CD4-positive, alpha-beta memory T cell (primary cell): ENCODE measurements at regions not wholly inside any gene's neighbourhood (a gene's known extent, or its start where the extent isn't known, plus 50 kb on each side); places are given as distances from the start of the nearest gene placed in this dataset.

Experiments
- CTCF ChIA-PET: fragments of 350-600 bp; sonication (Branson Sonifier 250); formaldehyde crosslinking; loops from one replicate; lab custom pipeline; 2021; ENCODE audit warnings: inconsistent platforms; ENCODE audit not compliant: partially characterized antibody; lab: Charles Lee
- POLR2A ChIA-PET: fragments of 350-600 bp; sonication (Branson Sonifier 250); formaldehyde crosslinking; loops from one replicate; lab custom pipeline; 2021; ENCODE audit not compliant: partially characterized antibody; lab: Charles Lee
- DNase-seq, 5 donors: peaks; one replicate each; pipeline versions ENCODE4 v3.0.0 to v3.0.0-alpha.2; 2020 to 2022; ENCODE audit warnings: mixed read lengths in 1 of 5
- H3K27ac ChIP-seq: one replicate; pipeline ENCODE4 v1.7.0; 2013; ENCODE audit warnings: low read depth, low read length
- H3K27me3 ChIP-seq: 2 replicates; pipeline ENCODE4 v1.7.0; 2013; ENCODE audit warnings: mild to moderate bottlenecking, low read length, moderate library complexity; ENCODE audit not compliant: insufficient read depth
- H3K36me3 ChIP-seq: 2 replicates; pipeline ENCODE4 v1.7.0; 2013; ENCODE audit warnings: mild to moderate bottlenecking, low read length, moderate library complexity; ENCODE audit not compliant: insufficient read depth
- H3K4me1 ChIP-seq: 2 replicates; pipeline ENCODE4 v1.7.0; 2013; ENCODE audit warnings: mild to moderate bottlenecking, low read length, moderate library complexity; ENCODE audit not compliant: insufficient read depth
- H3K4me3 ChIP-seq, 2 donors: one replicate each; pipeline ENCODE4 v1.7.0; 2013; ENCODE audit warnings: low read length in 2 of 2, mild to moderate bottlenecking in 1 of 2
- H3K9me3 ChIP-seq, 2 donors: one replicate each; pipeline ENCODE4 v1.7.0; 2013; ENCODE audit warnings: low read length in 2 of 2, control low read depth in 1 of 2; ENCODE audit not compliant: control insufficient read depth in 1 of 2
- H3K27ac Mint-ChIP-seq, 7 donors: one replicate each; pipeline ENCODE4 v1.8.0; 2020 to 2021; ENCODE audit warnings: mixed read lengths in 7 of 7, mild to moderate bottlenecking in 6 of 7, inconsistent platforms in 3 of 7, moderate library complexity in 3 of 7
- H3K27me3 Mint-ChIP-seq, 2 donors: one replicate each; pipeline ENCODE4 v1.8.0; 2020 to 2021; ENCODE audit warnings: mixed read lengths in 2 of 2
- H3K36me3 Mint-ChIP-seq, 2 donors: one replicate each; pipeline ENCODE4 v1.8.0; 2020 to 2021; ENCODE audit warnings: mixed read lengths in 2 of 2, inconsistent platforms in 1 of 2, mild to moderate bottlenecking in 1 of 2
- H3K4me1 Mint-ChIP-seq, 4 donors: one replicate each; pipeline ENCODE4 v1.8.0; 2020 to 2021; ENCODE audit warnings: mixed read lengths in 4 of 4, mild to moderate bottlenecking in 1 of 4
- H3K4me3 Mint-ChIP-seq, 8 donors: one replicate each; pipeline ENCODE4 v1.8.0; 2020 to 2021; ENCODE audit warnings: mixed read lengths in 8 of 8, mild to moderate bottlenecking in 7 of 8, moderate library complexity in 6 of 8, inconsistent platforms in 3 of 8
- H3K9me3 Mint-ChIP-seq, 8 donors: one replicate each; pipeline ENCODE4 v1.8.0; 2020 to 2021; ENCODE audit warnings: mixed read lengths in 8 of 8, mild to moderate bottlenecking in 5 of 8, inconsistent platforms in 3 of 8, moderate library complexity in 1 of 8
- intact Hi-C: fragments of 100-400 bp; cut with micrococcal nuclease; formaldehyde crosslinking; loops from one replicate; pipeline ENCODE4 v1.15.1; 2023

GRCh38 chr4:13876131-13876530 lies 248.6 kb upstream of the BOD1L1 start:
- Histone ChIP-seq H3K9me3 (no peaks in the 10 kb centered on the region), H3K4me1 (no peaks in the 10 kb centered on the region), H3K27me3 (no peaks in the 10 kb centered on the region), H3K27ac (no peak overlapping the region), H3K4me3 (no peak overlapping the region), H3K36me3 (no peaks in the 10 kb centered on the region)
- H3K4me1 Mint-ChIP-seq = no peaks in the 10 kb centered on the region
- H3K4me3 Mint-ChIP-seq = no peak overlapping the region
- POLR2A ChIA-PET = no interaction called here
- CTCF ChIA-PET = no interaction called here
- H3K27me3 Mint-ChIP-seq = peaks cover 0 to 2% of the 10 kb centered on the region in 2 donors
- DNase-seq = no peak
- intact Hi-C loops = no loop called here
- H3K9me3 Mint-ChIP-seq = peaks cover 0 to 4% (median 0%) of the 10 kb centered on the region in 8 donors
- no peak overlapping the region for H3K27ac Mint-ChIP-seq
- no peaks in the 10 kb centered on the region for H3K36me3 Mint-ChIP-seq

- CTCF ChIA-PET = no interaction called here
- POLR2A ChIA-PET = no interaction called here
- H3K27me3 Mint-ChIP-seq = peaks cover 0 to 2% of the 10 kb centered on the region in 2 donors
- Histone ChIP-seq H3K27me3 (no peaks in the 10 kb centered on the region), H3K27ac (no peak overlapping the region), H3K36me3 (no peaks in the 10 kb centered on the region), H3K4me1 (no peaks in the 10 kb centered on the region), H3K9me3 (no peaks in the 10 kb centered on the region), H3K4me3 (no peak overlapping the region)
- no peak overlapping the region for H3K4me3 Mint-ChIP-seq
- H3K9me3 Mint-ChIP-seq = peaks cover 0 to 4% (median 0%) of the 10 kb centered on the region in 8 donors
- H3K36me3 Mint-ChIP-seq = no peaks in the 10 kb centered on the region
- no peak for DNase-seq
- intact Hi-C loops = no loop called here
- H3K27ac Mint-ChIP-seq = no peak overlapping the region
- H3K4me1 Mint-ChIP-seq = no peaks in the 10 kb centered on the region
These were observed 249.4 kb upstream of the BOD1L1 start for GRCh38 chr4:13876940-13877339.

GRCh38 chr4:13877626-13878025 lies 250.1 kb upstream of the BOD1L1 start:
- no peak overlapping the region for H3K4me3 Mint-ChIP-seq
- H3K4me3 ChIP-seq = no peak overlapping the region
- peaks cover 0 to 4% (median 0%) of the 10 kb centered on the region in 8 donors for H3K9me3 Mint-ChIP-seq
- H3K27me3 Mint-ChIP-seq = peaks cover 0 to 2% of the 10 kb centered on the region in 2 donors
- ChIA-PET CTCF (no interaction called here), POLR2A (no interaction called here)
- no peak overlapping the region for H3K27ac ChIP-seq
- no peak overlapping the region for H3K27ac Mint-ChIP-seq
- no peaks in the 10 kb centered on the region for H3K36me3 Mint-ChIP-seq
- H3K4me1 Mint-ChIP-seq = no peaks in the 10 kb centered on the region
- no peaks in the 10 kb centered on the region for H3K4me1 ChIP-seq
- H3K27me3 ChIP-seq = no peaks in the 10 kb centered on the region
- H3K36me3 ChIP-seq = no peaks in the 10 kb centered on the region
- intact Hi-C loops = no loop called here
- no peaks in the 10 kb centered on the region for H3K9me3 ChIP-seq
- DNase-seq = no peak

- no peaks in the 10 kb centered on the region for H3K27me3 ChIP-seq
- H3K4me3 ChIP-seq = no peak overlapping the region
- no peak for DNase-seq
- no peaks in the 10 kb centered on the region for H3K27me3 Mint-ChIP-seq
- H3K4me1 Mint-ChIP-seq = no peaks in the 10 kb centered on the region
- no peak overlapping the region for H3K27ac ChIP-seq
- peaks cover 0 to 4% (median 0%) of the 10 kb centered on the region in 8 donors for H3K9me3 Mint-ChIP-seq
- H3K9me3 ChIP-seq = no peaks in the 10 kb centered on the region
- no peaks in the 10 kb centered on the region for H3K36me3 Mint-ChIP-seq
- CTCF ChIA-PET = no interaction called here
- no peaks in the 10 kb centered on the region for H3K36me3 ChIP-seq
- no peaks in the 10 kb centered on the region for H3K4me1 ChIP-seq
- H3K4me3 Mint-ChIP-seq = no peak overlapping the region
- intact Hi-C loops = no loop called here
- no peak overlapping the region for H3K27ac Mint-ChIP-seq
- POLR2A ChIA-PET = no interaction called here
These were observed 254.4 kb upstream of the BOD1L1 start for GRCh38 chr4:13881892-13882291.

- POLR2A ChIA-PET = no interaction called here
- intact Hi-C loops = no loop called here
- H3K9me3 Mint-ChIP-seq = peaks cover 0 to 4% (median 0%) of the 10 kb centered on the region in 8 donors
These were observed 259.5 kb upstream of the BOD1L1 start for GRCh38 chr4:13887010-13887409.

GRCh38 chr4:13888112-13888511 lies 260.6 kb upstream of the BOD1L1 start:
- H3K9me3 Mint-ChIP-seq = peaks cover 0 to 4% (median 0%) of the 10 kb centered on the region in 8 donors
- no peaks in the 10 kb centered on the region for H3K27me3 ChIP-seq
- no peak overlapping the region for H3K27ac Mint-ChIP-seq
- no peak for DNase-seq
- no peaks in the 10 kb centered on the region for H3K4me1 Mint-ChIP-seq
- H3K36me3 ChIP-seq = no peaks in the 10 kb centered on the region
- H3K27me3 Mint-ChIP-seq = peaks cover 0 to 3% of the 10 kb centered on the region in 2 donors
- intact Hi-C loops = no loop called here
- H3K4me3 Mint-ChIP-seq = peak overlapping the region in 1 of 8 donors; percentile 36
- H3K4me3 ChIP-seq = no peak overlapping the region
- CTCF ChIA-PET = no interaction called here
- H3K27ac ChIP-seq = no peak overlapping the region
- H3K9me3 ChIP-seq = no peaks in the 10 kb centered on the region
- no peaks in the 10 kb centered on the region for H3K4me1 ChIP-seq
- no peaks in the 10 kb centered on the region for H3K36me3 Mint-ChIP-seq
- POLR2A ChIA-PET = no interaction called here

More at GRCh38 chr4:13887010-13887409, 259.5 kb upstream of the BOD1L1 start:
- Mint-ChIP-seq H3K27ac (no peak overlapping the region), H3K4me3 (no peak overlapping the region), H3K4me1 (no peaks in the 10 kb centered on the region), H3K27me3 (peaks cover 0 to 3% of the 10 kb centered on the region in 2 donors), H3K36me3 (no peaks in the 10 kb centered on the region)
- H3K36me3 ChIP-seq = no peaks in the 10 kb centered on the region
- DNase-seq = no peak
- H3K4me1 ChIP-seq = no peaks in the 10 kb centered on the region
- H3K27me3 ChIP-seq = no peaks in the 10 kb centered on the region
- no peaks in the 10 kb centered on the region for H3K9me3 ChIP-seq
- H3K27ac ChIP-seq = no peak overlapping the region
- H3K4me3 ChIP-seq = no peak overlapping the region
- CTCF ChIA-PET = no interaction called here

GRCh38 chr4:13891544-13891939 lies 264.0 kb upstream of the BOD1L1 start:
- Mint-ChIP-seq H3K4me1 (no peaks in the 10 kb centered on the region), H3K4me3 (no peak overlapping the region), H3K27me3 (peaks cover 0 to 3% of the 10 kb centered on the region in 2 donors), H3K27ac (no peak overlapping the region), H3K36me3 (no peaks in the 10 kb centered on the region), H3K9me3 (peaks cover 0 to 4% (median 0%) of the 10 kb centered on the region in 8 donors)
- ChIA-PET CTCF (no interaction called here), POLR2A (no interaction called here)
- DNase-seq = no peak
- Histone ChIP-seq H3K27ac (no peak overlapping the region), H3K9me3 (no peaks in the 10 kb centered on the region), H3K4me3 (no peak overlapping the region), H3K4me1 (no peaks in the 10 kb centered on the region), H3K36me3 (no peaks in the 10 kb centered on the region), H3K27me3 (no peaks in the 10 kb centered on the region)
- intact Hi-C loops = no loop called here

GRCh38 chr4:13892739-13893105 lies 265.2 kb upstream of the BOD1L1 start:
- intact Hi-C loops = no loop called here
- CTCF ChIA-PET = no interaction called here
- no peaks in the 10 kb centered on the region for H3K36me3 ChIP-seq

More at GRCh38 chr4:13892739-13893105, 265.2 kb upstream of the BOD1L1 start:
- Histone ChIP-seq H3K9me3 (no peaks in the 10 kb centered on the region), H3K4me1 (no peaks in the 10 kb centered on the region), H3K4me3 (no peak overlapping the region), H3K27me3 (no peaks in the 10 kb centered on the region), H3K27ac (no peak overlapping the region)
- Mint-ChIP-seq H3K36me3 (no peaks in the 10 kb centered on the region), H3K27ac (no peak overlapping the region), H3K9me3 (peaks cover 0 to 4% (median 0%) of the 10 kb centered on the region in 8 donors), H3K4me1 (no peaks in the 10 kb centered on the region), H3K4me3 (no peak overlapping the region), H3K27me3 (peaks cover 0 to 3% of the 10 kb centered on the region in 2 donors)
- DNase-seq = no peak
- POLR2A ChIA-PET = no interaction called here
